Esophagus muscularis mucosa (tissue), 3 donors: ENCODE measurements at regions not wholly inside any gene's neighbourhood (a gene's known extent, or its start where the extent isn't known, plus 50 kb on each side); places are given as distances from the start of the nearest gene placed in this dataset.

Experiments used
- POLR2AphosphoS5 ChIP-seq, 2 donors: sonication (generic); formaldehyde crosslinking; IDR thresholded peaks; one replicate each; pipeline ENCODE4 v1.6.1; 2017; ENCODE audit warnings: antibody characterized with exemption in 2 of 2
- TF ChIP-seq, protein P1 (sequence below), 3 experiments: fragments of 200-600 bp in 2 of 3; fragments of 450-650 bp in 1 of 3; sonication (generic) in 2 of 3; IDR thresholded peaks; one replicate each; pipeline ENCODE4 v1.5.1; 2017 to 2019; ENCODE audit warnings: antibody characterized with exemption in 3 of 3, mild to moderate bottlenecking in 2 of 3, moderate library complexity in 1 of 3

DNA sequence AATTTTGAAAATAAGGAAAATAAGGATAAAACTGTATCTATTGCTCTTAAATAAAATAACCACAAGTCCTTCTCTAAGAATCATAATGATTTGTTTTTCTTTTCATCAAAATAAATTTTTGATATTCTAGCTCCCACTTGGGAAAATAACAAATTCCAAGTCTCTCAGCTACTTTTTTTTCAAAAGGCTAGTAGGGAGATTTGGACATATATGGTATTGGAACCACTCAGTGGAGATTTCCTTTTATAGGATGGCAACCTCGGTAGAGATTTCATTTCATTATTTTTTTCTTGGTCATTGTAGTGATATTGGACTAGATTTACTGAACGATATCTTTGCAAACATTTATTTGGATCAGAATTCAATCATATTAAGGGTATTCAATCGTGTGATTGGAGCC lies 69.5 kb upstream of the PRKG1 start:
- TF ChIP-seq, protein P1, sequence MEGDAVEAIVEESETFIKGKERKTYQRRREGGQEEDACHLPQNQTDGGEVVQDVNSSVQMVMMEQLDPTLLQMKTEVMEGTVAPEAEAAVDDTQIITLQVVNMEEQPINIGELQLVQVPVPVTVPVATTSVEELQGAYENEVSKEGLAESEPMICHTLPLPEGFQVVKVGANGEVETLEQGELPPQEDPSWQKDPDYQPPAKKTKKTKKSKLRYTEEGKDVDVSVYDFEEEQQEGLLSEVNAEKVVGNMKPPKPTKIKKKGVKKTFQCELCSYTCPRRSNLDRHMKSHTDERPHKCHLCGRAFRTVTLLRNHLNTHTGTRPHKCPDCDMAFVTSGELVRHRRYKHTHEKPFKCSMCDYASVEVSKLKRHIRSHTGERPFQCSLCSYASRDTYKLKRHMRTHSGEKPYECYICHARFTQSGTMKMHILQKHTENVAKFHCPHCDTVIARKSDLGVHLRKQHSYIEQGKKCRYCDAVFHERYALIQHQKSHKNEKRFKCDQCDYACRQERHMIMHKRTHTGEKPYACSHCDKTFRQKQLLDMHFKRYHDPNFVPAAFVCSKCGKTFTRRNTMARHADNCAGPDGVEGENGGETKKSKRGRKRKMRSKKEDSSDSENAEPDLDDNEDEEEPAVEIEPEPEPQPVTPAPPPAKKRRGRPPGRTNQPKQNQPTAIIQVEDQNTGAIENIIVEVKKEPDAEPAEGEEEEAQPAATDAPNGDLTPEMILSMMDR (IDR thresholded peaks at IDR 0.05), result no peak
- no peak for TF ChIP-seq POLR2AphosphoS5 (IDR thresholded peaks at IDR 0.05)
